HEK293 (cell line): ENCODE measurements at regions not wholly inside any gene's neighbourhood (a gene's known extent, or its start where the extent isn't known, plus 50 kb on each side); places are given as distances from the start of the nearest gene placed in this dataset.

Source experiments
- CTCF ChIP-seq: fragments of 450-650 bp; formaldehyde crosslinking; IDR thresholded peaks from 2 replicates; pipeline ENCODE4 v1.5.1; 2016; ENCODE audit warnings: missing biosample characterization, missing genetic modification characterization
- EGR2 ChIP-seq: fragments of 450-650 bp; formaldehyde crosslinking; IDR thresholded peaks from 2 replicates; pipeline ENCODE4 v1.5.1; 2016; ENCODE audit warnings: low read depth, missing biosample characterization, missing genetic modification characterization
- KLF9 ChIP-seq: fragments of 450-650 bp; formaldehyde crosslinking; IDR thresholded peaks from 2 replicates; pipeline ENCODE4 v1.5.1; 2016; ENCODE audit warnings: missing biosample characterization, missing genetic modification characterization, low read depth
- PBX3 ChIP-seq: sonication (generic); formaldehyde crosslinking; IDR thresholded peaks from 2 replicates; pipeline ENCODE4 v1.8.1; 2022; ENCODE audit warnings: mild to moderate bottlenecking, moderate library complexity, missing genetic modification reagents
- TRIM28 ChIP-seq: IDR thresholded peaks from 2 replicates; pipeline ENCODE4 v1.6.1; 2011; ENCODE audit warnings: low read length, control low read depth, borderline replicate concordance
- ZNF214 ChIP-seq: fragments of 450-650 bp; formaldehyde crosslinking; IDR thresholded peaks from 2 replicates; pipeline ENCODE4 v1.5.1; 2017; ENCODE audit warnings: missing biosample characterization, mild to moderate bottlenecking, missing genetic modification characterization, borderline replicate concordance
- ZNF280D ChIP-seq: fragments of 450-650 bp; formaldehyde crosslinking; IDR thresholded peaks from 2 replicates; pipeline ENCODE4 v1.5.1; 2016; ENCODE audit warnings: missing biosample characterization, missing genetic modification characterization
- ZNF501 ChIP-seq: fragments of 450-650 bp; formaldehyde crosslinking; IDR thresholded peaks from 2 replicates; pipeline ENCODE4 v1.5.1; 2016; ENCODE audit warnings: missing biosample characterization, missing genetic modification characterization
- ZNF555 ChIP-seq: fragments of 450-650 bp; formaldehyde crosslinking; conservative IDR thresholded peaks from 2 replicates; pipeline ENCODE4 v1.5.1; 2017; ENCODE audit warnings: missing biosample characterization, mild to moderate bottlenecking, missing genetic modification characterization, inconsistent platforms
- ZNF571 ChIP-seq: fragments of 450-650 bp; formaldehyde crosslinking; IDR thresholded peaks from 2 replicates; pipeline ENCODE4 v1.5.0; 2017; ENCODE audit warnings: missing biosample characterization, missing genetic modification characterization
- ZNF830 ChIP-seq: fragments of 450-650 bp; IDR thresholded peaks from 2 replicates; pipeline ENCODE4 v1.5.0; 2018; ENCODE audit warnings: missing biosample characterization, missing genetic modification characterization, low read depth, mild to moderate bottlenecking, moderate library complexity

- no peak for TF ChIP-seq PBX3 (CRISPR knock-in tag)
- no peak for TF ChIP-seq CTCF
- no peak for TF ChIP-seq ZNF214 (tag by site-specific recombination)
- TF ChIP-seq ZNF830 (tag by site-specific recombination), result no peak
- no peak for TF ChIP-seq EGR2 (tag by site-specific recombination)
- TF ChIP-seq ZNF555 (tag by site-specific recombination), result no peak
- TF ChIP-seq ZNF501, result no peak
- TF ChIP-seq ZNF280D (tag by site-specific recombination), result no peak
- TF ChIP-seq KLF9 (tag by site-specific recombination), result no peak
- no peak for TF ChIP-seq TRIM28
- TF ChIP-seq ZNF571, result no peak
Measured at GRCh38 chr1:4944911-4945310, 290.5 kb downstream of the AJAP1 start.
